ENCODE measurements at regions not wholly inside any gene's neighbourhood (a gene's known extent, or its start where the extent isn't known, plus 50 kb on each side); places are given as distances from the start of the nearest gene placed in this dataset.

GRCh38 chr9:75445144-75445543 is 356.8 kb downstream of the OSTF1 start:
- no peak for TF ChIP-seq CTCF (IDR thresholded peaks at IDR 0.05)
- no peaks in the 10 kb centered on the region for H3K9me3 ChIP-seq (ENCODE audit: control insufficient read depth, insufficient read depth, low read length)
- intact Hi-C loops (cut with micrococcal nuclease), result no loop called here
- no peak overlapping the region for H3K4me3 ChIP-seq (ENCODE audit: low read length)
- H3K36me3 Mint-ChIP-seq, result no peaks in the 10 kb centered on the region
- no peak overlapping the region for H3K27ac ChIP-seq (ENCODE audit: low read length)
- H3K4me3 Mint-ChIP-seq, result no peak overlapping the region
- no peaks in the 10 kb centered on the region for H3K4me1 Mint-ChIP-seq
- H3K27me3 Mint-ChIP-seq (ENCODE audit: low read depth in 2 of 2), result no peaks in the 10 kb centered on the region
- H3K4me1 ChIP-seq (ENCODE audit: control insufficient read depth, insufficient read depth, low read length), result no peaks in the 10 kb centered on the region
- H3K9me3 Mint-ChIP-seq, result no peaks in the 10 kb centered on the region
- no peak overlapping the region for H3K27ac Mint-ChIP-seq
- ATAC-seq (no peak), DNase-seq (no peak)
- H3K27me3 ChIP-seq (ENCODE audit: control insufficient read depth, insufficient read depth, low read length), result no peaks in the 10 kb centered on the region
- H3K36me3 ChIP-seq (ENCODE audit: control insufficient read depth, insufficient read depth, low read length), result no peaks in the 10 kb centered on the region

GRCh38 chr9:75447281-75447680 is 359.0 kb downstream of the OSTF1 start:
- Histone ChIP-seq H3K36me3 (ENCODE audit: control insufficient read depth, insufficient read depth, low read length) (no peaks in the 10 kb centered on the region), H3K4me3 (ENCODE audit: low read length) (no peak overlapping the region), H3K9me3 (ENCODE audit: control insufficient read depth, insufficient read depth, low read length) (no peaks in the 10 kb centered on the region), H3K27me3 (ENCODE audit: control insufficient read depth, insufficient read depth, low read length) (no peaks in the 10 kb centered on the region), H3K27ac (ENCODE audit: low read length) (no peak overlapping the region), H3K4me1 (ENCODE audit: control insufficient read depth, insufficient read depth, low read length) (no peaks in the 10 kb centered on the region)
- Mint-ChIP-seq H3K4me3 (no peak overlapping the region), H3K9me3 (no peaks in the 10 kb centered on the region), H3K27ac (no peak overlapping the region), H3K36me3 (no peaks in the 10 kb centered on the region), H3K4me1 (no peaks in the 10 kb centered on the region), H3K27me3 (ENCODE audit: low read depth in 2 of 2) (no peaks in the 10 kb centered on the region)
- WGBS (ENCODE audit: insufficient coverage), result 88% methylated on average over 1 of the region's 1 CpG
- ATAC-seq, result no peak
- TF ChIP-seq CTCF (IDR thresholded peaks at IDR 0.05), result no peak
- no peak for DNase-seq
- intact Hi-C loops (cut with micrococcal nuclease), result no loop called here

- intact Hi-C loops (cut with micrococcal nuclease), result no loop called here
- Histone ChIP-seq H3K27me3 (ENCODE audit: control insufficient read depth, insufficient read depth, low read length) (no peaks in the 10 kb centered on the region), H3K9me3 (ENCODE audit: control insufficient read depth, insufficient read depth, low read length) (no peaks in the 10 kb centered on the region), H3K36me3 (ENCODE audit: control insufficient read depth, insufficient read depth, low read length) (no peaks in the 10 kb centered on the region), H3K27ac (ENCODE audit: low read length) (no peak overlapping the region), H3K4me3 (ENCODE audit: low read length) (no peak overlapping the region), H3K4me1 (ENCODE audit: control insufficient read depth, insufficient read depth, low read length) (no peaks in the 10 kb centered on the region)
- 71% methylated on average over 2 of the region's 2 CpGs for WGBS (ENCODE audit: insufficient coverage)
- Mint-ChIP-seq H3K36me3 (no peaks in the 10 kb centered on the region), H3K9me3 (no peaks in the 10 kb centered on the region), H3K27ac (no peak overlapping the region), H3K27me3 (ENCODE audit: low read depth in 2 of 2) (no peaks in the 10 kb centered on the region), H3K4me3 (no peak overlapping the region), H3K4me1 (no peaks in the 10 kb centered on the region)
- no peak for TF ChIP-seq CTCF (IDR thresholded peaks at IDR 0.05)
- no peak for DNase-seq
- ATAC-seq, result no peak
Observed at GRCh38 chr9:75448281-75448680, 360.0 kb downstream of the OSTF1 start.

GRCh38 chr9:75448955-75449354 is 360.6 kb downstream of the OSTF1 start:
- H3K4me3 Mint-ChIP-seq, result no peak overlapping the region
- Histone ChIP-seq H3K9me3 (ENCODE audit: control insufficient read depth, insufficient read depth, low read length) (no peaks in the 10 kb centered on the region), H3K36me3 (ENCODE audit: control insufficient read depth, insufficient read depth, low read length) (no peaks in the 10 kb centered on the region), H3K27me3 (ENCODE audit: control insufficient read depth, insufficient read depth, low read length) (no peaks in the 10 kb centered on the region), H3K4me3 (ENCODE audit: low read length) (no peak overlapping the region), H3K4me1 (ENCODE audit: control insufficient read depth, insufficient read depth, low read length) (no peaks in the 10 kb centered on the region), H3K27ac (ENCODE audit: low read length) (no peak overlapping the region)
- ATAC-seq (no peak), DNase-seq (no peak)
- TF ChIP-seq CTCF (IDR thresholded peaks at IDR 0.05), result no peak
- intact Hi-C loops (cut with micrococcal nuclease), result no loop called here
- H3K9me3 Mint-ChIP-seq, result no peaks in the 10 kb centered on the region
- H3K27ac Mint-ChIP-seq, result no peak overlapping the region
- no peaks in the 10 kb centered on the region for H3K27me3 Mint-ChIP-seq (ENCODE audit: low read depth in 2 of 2)
- H3K4me1 Mint-ChIP-seq, result no peaks in the 10 kb centered on the region
- WGBS (ENCODE audit: insufficient coverage), result 93% methylated on average over 1 of the region's 2 CpGs
- H3K36me3 Mint-ChIP-seq, result no peaks in the 10 kb centered on the region

Measured in natural killer cell (primary cell).